Mucosa of descending colon (tissue), 3 donors: ENCODE measurements at regions not wholly inside any gene's neighbourhood (a gene's known extent, or its start where the extent isn't known, plus 50 kb on each side); places are given as distances from the start of the nearest gene placed in this dataset.

Experiments used
- ATAC-seq: fragments of 200-7000 bp; cut with Tn5 transposase; one replicate; pipeline ENCODE4 v1.9.1; 2020; ENCODE audit warnings: mild to moderate bottlenecking, moderate library complexity
- DNase-seq, 3 donors: peaks; one replicate each; pipeline ENCODE4 v3.0.0-alpha.2; 2020
- H3K36me3 ChIP-seq: fragments of 200-600 bp; one replicate; pipeline ENCODE4 v1.8.0; 2021; ENCODE audit warnings: low read depth, mild to moderate bottlenecking
- H3K4me1 ChIP-seq: fragments of 200-600 bp; one replicate; pipeline ENCODE4 v1.8.0; 2021; ENCODE audit warnings: low read depth, mild to moderate bottlenecking
- H3K4me3 ChIP-seq: fragments of 200-600 bp; one replicate; pipeline ENCODE4 v1.8.0; 2021; ENCODE audit warnings: mild to moderate bottlenecking
- H3K9me3 ChIP-seq: fragments of 200-600 bp; one replicate; pipeline ENCODE4 v1.8.0; 2021; ENCODE audit warnings: mild to moderate bottlenecking
- CTCF ChIP-seq: fragments of 200-600 bp; IDR thresholded peaks from one replicate; pipeline ENCODE4 v1.8.0; 2022; ENCODE audit warnings: antibody characterized with exemption, mild to moderate bottlenecking
- intact Hi-C, 2 donors: fragments of 100-400 bp; cut with DNase I in 1 of 2; cut with micrococcal nuclease in 1 of 2; formaldehyde crosslinking; loops; one replicate each; pipeline versions ENCODE4 v1.11.0 to v1.11.1; 2022; cut with DNase I, micrococcal nuclease
- donor health status: DM: no; HTN: no; CAD: no; lungs with moderate emphysema.
- donor health status: DM: no; HTN: no; CAD: no.
- donor health status: DM: no; HTN: yes; CAD: no.

GRCh38 chr5:4015709-4016108 lies 420.1 kb downstream of the IRX1 start:
- no peak overlapping the region for H3K4me3 ChIP-seq
- H3K36me3 ChIP-seq: no peaks in the 10 kb centered on the region
- no peaks in the 10 kb centered on the region for H3K4me1 ChIP-seq
- ATAC-seq (no peak), DNase-seq (no peak)
- TF ChIP-seq CTCF: no peak
- intact Hi-C loops: no loop called here
- peaks cover 20% of the 10 kb centered on the region for H3K9me3 ChIP-seq

- peaks cover 16% of the 10 kb centered on the region for H3K9me3 ChIP-seq
- no peak for ATAC-seq
- DNase-seq: no peak
- intact Hi-C loops: no loop called here
- no peak for TF ChIP-seq CTCF
- no peak overlapping the region for H3K4me3 ChIP-seq
- H3K4me1 ChIP-seq: no peaks in the 10 kb centered on the region
- H3K36me3 ChIP-seq: no peaks in the 10 kb centered on the region
Observed at GRCh38 chr5:4017076-4017803, 421.6 kb downstream of the IRX1 start.

DNA sequence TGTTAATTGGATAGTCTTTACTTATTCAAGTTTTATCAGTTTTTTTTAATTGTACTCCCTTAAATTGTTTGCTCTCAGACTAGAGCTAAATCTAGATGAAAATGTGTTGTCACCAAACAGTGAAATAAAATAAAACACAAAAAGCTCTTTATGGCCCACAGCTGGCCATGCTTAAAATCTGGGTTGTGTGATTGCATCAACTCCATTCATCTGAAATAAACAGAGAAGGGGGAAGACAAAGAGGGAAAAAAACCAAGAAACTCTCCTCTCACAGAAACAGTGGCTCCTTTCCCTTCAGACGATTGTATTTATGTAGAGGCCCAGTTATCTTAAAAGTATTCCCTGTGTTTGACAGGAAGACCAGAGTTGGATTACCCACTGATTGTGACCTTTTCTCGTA lies 422.4 kb downstream of the IRX1 start:
- no peaks in the 10 kb centered on the region for H3K4me1 ChIP-seq
- H3K36me3 ChIP-seq: no peaks in the 10 kb centered on the region
- ATAC-seq (no peak), DNase-seq (no peak)
- peaks cover 22% of the 10 kb centered on the region for H3K9me3 ChIP-seq
- intact Hi-C loops: no loop called here
- H3K4me3 ChIP-seq: no peak overlapping the region
- no peak for TF ChIP-seq CTCF

- TF ChIP-seq CTCF: no peak
Observed at GRCh38 chr5:4019009-4019769, 423.6 kb downstream of the IRX1 start.

GRCh38 chr5:4019841-4020240 lies 424.2 kb downstream of the IRX1 start:
- H3K4me1 ChIP-seq: no peaks in the 10 kb centered on the region
- H3K9me3 ChIP-seq: peaks cover 30% of the 10 kb centered on the region
- DNase-seq: no peak
- intact Hi-C loops: no loop called here
- ATAC-seq: no peak
- TF ChIP-seq CTCF: no peak
- no peak overlapping the region for H3K4me3 ChIP-seq
- H3K36me3 ChIP-seq: no peaks in the 10 kb centered on the region

More at GRCh38 chr5:4019009-4019769, 423.6 kb downstream of the IRX1 start:
- ATAC-seq (no peak), DNase-seq (no peak)
- Histone ChIP-seq H3K4me3 (no peak overlapping the region), H3K4me1 (no peaks in the 10 kb centered on the region), H3K36me3 (no peaks in the 10 kb centered on the region), H3K9me3 (peaks cover 30% of the 10 kb centered on the region)
- intact Hi-C loops: no loop called here
